Muscle of leg (tissue), 3 donors: ENCODE measurements at regions not wholly inside any gene's neighbourhood (a gene's known extent, or its start where the extent isn't known, plus 50 kb on each side); places are given as distances from the start of the nearest gene placed in this dataset.

Experiments used
- DNase-seq: peaks from one replicate; pipeline ENCODE4 v3.0.0; 2013
- H3K27ac ChIP-seq: one replicate; pipeline ENCODE4 v1.5.1; 2013; ENCODE audit warnings: mild to moderate bottlenecking, low read length, control low read depth
- H3K27me3 ChIP-seq: one replicate; pipeline ENCODE4 v1.6.1; 2013; ENCODE audit warnings: low read length; ENCODE audit not compliant: control insufficient read depth, insufficient read depth
- H3K36me3 ChIP-seq: one replicate; pipeline ENCODE4 v1.6.1; 2013; ENCODE audit warnings: low read length; ENCODE audit not compliant: control insufficient read depth, insufficient read depth
- H3K4me1 ChIP-seq: one replicate; pipeline ENCODE4 v1.6.1; 2013; ENCODE audit warnings: low read length; ENCODE audit not compliant: control insufficient read depth, insufficient read depth
- H3K4me3 ChIP-seq: one replicate; pipeline ENCODE4 v1.5.1; 2013; ENCODE audit warnings: low read length, control low read depth
- H3K9me3 ChIP-seq: replicated peaks from 2 replicates; pipeline ENCODE4 v1.6.1; 2013; ENCODE audit warnings: low read depth, low read length; ENCODE audit not compliant: control insufficient read depth
- WGBS: methylation state at CpG from one replicate; pipeline ENCODE4 v1.1.5; 2013; ENCODE audit warnings: missing lambda C conversion rate; ENCODE audit not compliant: insufficient coverage; 5-methylcytosine and 5-hydroxymethylcytosine counted together

GRCh38 chr7:106791526-106791925 lies 73.6 kb upstream of the PIK3CG start:
- no peaks in the 10 kb centered on the region for H3K4me1 ChIP-seq
- no peaks in the 10 kb centered on the region for H3K9me3 ChIP-seq
- no peak overlapping the region for H3K27ac ChIP-seq
- no peak overlapping the region for H3K4me3 ChIP-seq
- no peaks in the 10 kb centered on the region for H3K36me3 ChIP-seq
- H3K27me3 ChIP-seq, result no peaks in the 10 kb centered on the region
- 31% methylated on average over 2 of the region's 4 CpGs for WGBS
- no peak for DNase-seq

GRCh38 chr7:106792233-106792926 lies 72.7 kb upstream of the PIK3CG start:
- no peaks in the 10 kb centered on the region for H3K36me3 ChIP-seq
- WGBS, result 34% methylated on average over 3 of the region's 8 CpGs

GRCh38 chr7:106793015-106793975 lies 71.8 kb upstream of the PIK3CG start:
- DNase-seq, result peak; percentile 13
- H3K4me1 ChIP-seq, result no peaks in the 10 kb centered on the region
- no peak overlapping the region for H3K27ac ChIP-seq
- no peaks in the 10 kb centered on the region for H3K27me3 ChIP-seq
- H3K9me3 ChIP-seq, result no peaks in the 10 kb centered on the region
- no peak overlapping the region for H3K4me3 ChIP-seq
- H3K36me3 ChIP-seq, result no peaks in the 10 kb centered on the region
- 60% methylated on average over 1 of the region's 7 CpGs for WGBS

More at GRCh38 chr7:106792233-106792926, 72.7 kb upstream of the PIK3CG start:
- no peaks in the 10 kb centered on the region for H3K4me1 ChIP-seq
- no peak overlapping the region for H3K27ac ChIP-seq
- H3K27me3 ChIP-seq, result no peaks in the 10 kb centered on the region
- DNase-seq, result no peak
- no peak overlapping the region for H3K4me3 ChIP-seq
- no peaks in the 10 kb centered on the region for H3K9me3 ChIP-seq

GRCh38 chr7:106794276-106795083 lies 70.6 kb upstream of the PIK3CG start:
- Histone ChIP-seq H3K4me1 (no peaks in the 10 kb centered on the region), H3K36me3 (no peaks in the 10 kb centered on the region), H3K27ac (no peak overlapping the region), H3K27me3 (no peaks in the 10 kb centered on the region), H3K4me3 (no peak overlapping the region), H3K9me3 (no peaks in the 10 kb centered on the region)
- DNase-seq, result no peak
- 68% methylated on average over 6 of the region's 6 CpGs for WGBS

GRCh38 chr7:106795084-106795876 lies 69.8 kb upstream of the PIK3CG start:
- WGBS, result 87% methylated on average over 4 of the region's 6 CpGs
- Histone ChIP-seq H3K27ac (no peak overlapping the region), H3K4me3 (no peak overlapping the region), H3K27me3 (no peaks in the 10 kb centered on the region), H3K9me3 (no peaks in the 10 kb centered on the region), H3K36me3 (no peaks in the 10 kb centered on the region), H3K4me1 (no peaks in the 10 kb centered on the region)
- DNase-seq, result peak; percentile 4

GRCh38 chr7:106795877-106796231 lies 69.2 kb upstream of the PIK3CG start:
- no peak overlapping the region for H3K27ac ChIP-seq
- H3K4me3 ChIP-seq, result no peak overlapping the region
- H3K4me1 ChIP-seq, result no peaks in the 10 kb centered on the region
- WGBS, result no CpG with 5 or more reads among the region's 1 CpG
- no peaks in the 10 kb centered on the region for H3K27me3 ChIP-seq
- no peak for DNase-seq
- H3K36me3 ChIP-seq, result no peaks in the 10 kb centered on the region
- H3K9me3 ChIP-seq, result no peaks in the 10 kb centered on the region

- Histone ChIP-seq H3K36me3 (no peaks in the 10 kb centered on the region), H3K4me1 (no peaks in the 10 kb centered on the region), H3K4me3 (no peak overlapping the region), H3K9me3 (no peaks in the 10 kb centered on the region), H3K27me3 (no peaks in the 10 kb centered on the region), H3K27ac (no peak overlapping the region)
- WGBS, result no CpG with 5 or more reads among the region's 1 CpG
- DNase-seq, result no peak
Measured at GRCh38 chr7:106797937-106798336, 67.1 kb upstream of the PIK3CG start.

GRCh38 chr7:106802589-106802988 lies 62.5 kb upstream of the PIK3CG start:
- DNase-seq, result no peak
- Histone ChIP-seq H3K4me3 (no peak overlapping the region), H3K9me3 (no peaks in the 10 kb centered on the region), H3K4me1 (no peaks in the 10 kb centered on the region), H3K27me3 (no peaks in the 10 kb centered on the region), H3K36me3 (no peaks in the 10 kb centered on the region), H3K27ac (no peak overlapping the region)
- no CpG with 5 or more reads among the region's 2 CpGs for WGBS

GRCh38 chr7:106806556-106806955 lies 58.5 kb upstream of the PIK3CG start:
- H3K4me3 ChIP-seq, result no peak overlapping the region
- H3K36me3 ChIP-seq, result no peaks in the 10 kb centered on the region
- H3K9me3 ChIP-seq, result no peaks in the 10 kb centered on the region
- H3K27me3 ChIP-seq, result no peaks in the 10 kb centered on the region
- no peaks in the 10 kb centered on the region for H3K4me1 ChIP-seq
- no peak for DNase-seq
- 60% methylated on average over 1 of the region's 4 CpGs for whole genome bisulfite sequencing
- H3K27ac ChIP-seq, result no peak overlapping the region
